K562 (cell line): ENCODE measurements at regions not wholly inside any gene's neighbourhood (a gene's known extent, or its start where the extent isn't known, plus 50 kb on each side); places are given as distances from the start of the nearest gene placed in this dataset.

Experiments used
- BACH1 ChIP-seq: fragments of 200-800 bp; sonication (Bioruptor generic); IDR thresholded peaks from 2 replicates; pipeline ENCODE4 v1.6.1; 2016; ENCODE audit warnings: missing genetic modification characterization, missing compliant biosample characterization
- KLF13 ChIP-seq: fragments of 450-650 bp; IDR thresholded peaks from 2 replicates; pipeline ENCODE4 v1.6.1; 2016; ENCODE audit warnings: missing genetic modification characterization, low read depth, mild to moderate bottlenecking, missing compliant biosample characterization, moderate library complexity, borderline replicate concordance
- SAP30 ChIP-seq: fragments of 200-600 bp; sonication (generic); IDR thresholded peaks from 2 replicates; pipeline ENCODE4 v1.6.1; 2012; ENCODE audit warnings: borderline replicate concordance, low read depth, mild to moderate bottlenecking, moderate library complexity, low read length, control low read depth, inconsistent platforms; ENCODE audit not compliant: insufficient read depth, poor library complexity, severe bottlenecking
- ZNF165 ChIP-seq: fragments of 250-450 bp; sonication (Bioruptor Pico); IDR thresholded peaks from 2 replicates; pipeline ENCODE4 v1.4.0; 2020; ENCODE audit warnings: borderline replicate concordance
- TF ChIP-seq, protein P1 (sequence below): sonication (generic); formaldehyde crosslinking; IDR thresholded peaks from 2 replicates; pipeline ENCODE4 v1.8.0; 2022; ENCODE audit warnings: mild to moderate bottlenecking, low read depth, missing genetic modification reagents
- TF ChIP-seq, protein P2 (sequence below): fragments of 450-650 bp; IDR thresholded peaks from 2 replicates; pipeline ENCODE4 v1.6.1; 2016; ENCODE audit warnings: low read depth

DNA sequence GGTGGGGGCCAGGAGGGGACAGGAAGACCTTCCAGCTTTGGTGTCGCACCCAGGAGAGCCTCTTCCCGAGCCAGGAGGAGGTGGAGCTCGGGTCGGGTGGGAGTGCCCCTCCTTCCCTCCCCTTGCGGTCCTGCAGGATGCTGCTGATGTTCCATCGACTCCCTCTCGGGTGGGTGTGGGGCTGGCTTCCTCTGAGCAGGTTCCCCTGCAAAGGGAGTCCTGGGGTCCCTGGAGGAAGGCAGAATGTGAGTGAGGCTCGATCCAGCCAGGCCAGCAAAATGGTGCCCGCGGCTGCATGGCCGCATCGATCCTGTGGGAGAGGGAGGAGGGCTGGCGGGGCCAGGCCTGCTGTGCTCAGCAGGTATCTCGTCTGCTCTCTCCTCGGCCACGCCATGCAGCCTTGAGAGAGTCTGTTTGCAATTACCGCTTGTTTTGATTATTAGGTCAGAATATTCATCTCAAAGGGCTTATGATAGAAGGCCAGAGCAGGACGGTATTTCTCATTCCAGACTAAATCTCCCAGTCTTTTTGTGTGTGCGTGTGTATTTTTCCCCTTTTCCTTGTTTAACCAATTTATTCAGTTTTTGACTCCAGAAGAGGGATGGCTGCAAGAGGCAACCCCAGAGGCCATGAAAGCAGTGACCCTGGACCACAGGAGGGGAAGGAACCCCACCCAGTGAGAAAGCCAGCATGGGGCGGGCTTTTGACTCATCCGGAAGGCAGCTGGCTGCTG is 137.3 kb upstream of the ZMIZ1 start (continued):
- no peak for TF ChIP-seq ZNF165 (CRISPR knock-in tag)
- TF ChIP-seq KLF13 (tag): no peak
- TF ChIP-seq SAP30: no peak
- TF ChIP-seq, protein P1, sequence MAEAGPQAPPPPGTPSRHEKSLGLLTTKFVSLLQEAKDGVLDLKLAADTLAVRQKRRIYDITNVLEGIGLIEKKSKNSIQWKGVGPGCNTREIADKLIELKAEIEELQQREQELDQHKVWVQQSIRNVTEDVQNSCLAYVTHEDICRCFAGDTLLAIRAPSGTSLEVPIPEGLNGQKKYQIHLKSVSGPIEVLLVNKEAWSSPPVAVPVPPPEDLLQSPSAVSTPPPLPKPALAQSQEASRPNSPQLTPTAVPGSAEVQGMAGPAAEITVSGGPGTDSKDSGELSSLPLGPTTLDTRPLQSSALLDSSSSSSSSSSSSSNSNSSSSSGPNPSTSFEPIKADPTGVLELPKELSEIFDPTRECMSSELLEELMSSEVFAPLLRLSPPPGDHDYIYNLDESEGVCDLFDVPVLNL: no peak
- no peak for TF ChIP-seq BACH1 (tag)
- TF ChIP-seq, protein P2, sequence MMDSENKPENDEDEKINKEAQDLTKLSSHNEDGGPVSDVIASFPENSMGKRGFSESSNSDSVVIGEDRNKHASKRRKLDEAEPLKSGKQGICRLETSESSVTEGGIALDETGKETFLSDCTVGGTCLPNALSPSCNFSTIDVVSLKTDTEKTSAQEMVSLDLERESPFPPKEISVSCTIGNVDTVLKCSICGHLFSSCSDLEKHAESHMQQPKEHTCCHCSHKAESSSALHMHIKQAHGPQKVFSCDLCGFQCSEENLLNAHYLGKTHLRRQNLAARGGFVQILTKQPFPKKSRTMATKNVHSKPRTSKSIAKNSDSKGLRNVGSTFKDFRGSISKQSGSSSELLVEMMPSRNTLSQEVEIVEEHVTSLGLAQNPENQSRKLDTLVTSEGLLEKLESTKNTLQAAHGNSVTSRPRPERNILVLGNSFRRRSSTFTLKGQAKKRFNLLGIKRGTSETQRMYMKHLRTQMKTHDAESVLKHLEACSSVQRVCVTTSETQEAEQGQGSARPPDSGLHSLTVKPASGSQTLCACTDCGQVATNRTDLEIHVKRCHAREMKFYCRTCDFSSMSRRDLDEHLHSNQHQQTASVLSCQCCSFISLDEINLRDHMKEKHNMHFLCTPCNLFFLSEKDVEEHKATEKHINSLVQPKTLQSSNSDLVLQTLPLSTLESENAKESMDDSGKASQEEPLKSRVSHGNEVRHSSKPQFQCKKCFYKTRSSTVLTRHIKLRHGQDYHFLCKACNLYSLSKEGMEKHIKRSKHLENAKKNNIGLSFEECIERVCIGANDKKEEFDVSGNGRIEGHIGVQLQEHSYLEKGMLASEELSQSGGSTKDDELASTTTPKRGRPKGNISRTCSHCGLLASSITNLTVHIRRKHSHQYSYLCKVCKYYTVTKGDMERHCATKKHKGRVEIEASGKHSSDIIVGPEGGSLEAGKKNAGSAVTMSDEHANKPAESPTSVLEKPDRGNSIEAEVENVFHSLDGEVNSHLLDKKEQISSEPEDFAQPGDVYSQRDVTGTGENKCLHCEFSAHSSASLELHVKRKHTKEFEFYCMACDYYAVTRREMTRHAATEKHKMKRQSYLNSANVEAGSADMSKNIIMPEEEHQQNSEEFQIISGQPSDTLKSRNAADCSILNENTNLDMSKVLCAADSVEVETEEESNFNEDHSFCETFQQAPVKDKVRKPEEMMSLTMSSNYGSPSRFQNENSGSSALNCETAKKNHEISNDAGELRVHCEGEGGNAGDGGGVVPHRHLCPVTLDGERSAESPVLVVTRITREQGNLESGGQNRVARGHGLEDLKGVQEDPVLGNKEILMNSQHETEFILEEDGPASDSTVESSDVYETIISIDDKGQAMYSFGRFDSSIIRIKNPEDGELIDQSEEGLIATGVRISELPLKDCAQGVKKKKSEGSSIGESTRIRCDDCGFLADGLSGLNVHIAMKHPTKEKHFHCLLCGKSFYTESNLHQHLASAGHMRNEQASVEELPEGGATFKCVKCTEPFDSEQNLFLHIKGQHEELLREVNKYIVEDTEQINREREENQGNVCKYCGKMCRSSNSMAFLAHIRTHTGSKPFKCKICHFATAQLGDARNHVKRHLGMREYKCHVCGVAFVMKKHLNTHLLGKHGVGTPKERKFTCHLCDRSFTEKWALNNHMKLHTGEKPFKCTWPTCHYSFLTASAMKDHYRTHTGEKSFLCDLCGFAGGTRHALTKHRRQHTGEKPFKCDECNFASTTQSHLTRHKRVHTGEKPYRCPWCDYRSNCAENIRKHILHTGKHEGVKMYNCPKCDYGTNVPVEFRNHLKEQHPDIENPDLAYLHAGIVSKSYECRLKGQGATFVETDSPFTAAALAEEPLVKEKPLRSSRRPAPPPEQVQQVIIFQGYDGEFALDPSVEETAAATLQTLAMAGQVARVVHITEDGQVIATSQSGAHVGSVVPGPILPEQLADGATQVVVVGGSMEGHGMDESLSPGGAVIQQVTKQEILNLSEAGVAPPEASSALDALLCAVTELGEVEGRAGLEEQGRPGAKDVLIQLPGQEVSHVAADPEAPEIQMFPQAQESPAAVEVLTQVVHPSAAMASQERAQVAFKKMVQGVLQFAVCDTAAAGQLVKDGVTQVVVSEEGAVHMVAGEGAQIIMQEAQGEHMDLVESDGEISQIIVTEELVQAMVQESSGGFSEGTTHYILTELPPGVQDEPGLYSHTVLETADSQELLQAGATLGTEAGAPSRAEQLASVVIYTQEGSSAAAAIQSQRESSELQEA: no peak
